ENCODE measurements at regions not wholly inside any gene's neighbourhood (a gene's known extent, or its start where the extent isn't known, plus 50 kb on each side); places are given as distances from the start of the nearest gene placed in this dataset.

DNA sequence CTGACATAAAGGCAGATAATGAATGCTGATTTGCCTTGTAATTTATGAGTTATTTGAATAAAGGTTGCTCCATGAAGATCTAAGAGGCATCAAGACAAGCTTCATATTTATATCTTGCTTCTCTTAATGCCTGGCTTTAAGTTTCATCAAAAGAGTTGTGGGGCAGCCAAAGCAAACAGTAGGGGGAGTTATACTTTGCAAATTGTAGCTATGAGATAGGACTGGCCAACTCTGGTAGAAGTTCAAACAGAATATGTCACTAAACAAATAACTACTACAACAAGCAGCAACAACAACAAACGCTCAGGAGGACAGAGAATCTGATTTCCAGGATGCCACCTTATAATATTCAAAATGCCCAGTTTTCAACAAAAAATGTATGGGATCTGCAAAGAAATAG lies 69.1 kb upstream of the PLAC1 start:
- Histone ChIP-seq H3K27ac (no peak overlapping the region), H3K4me1 (no peaks in the 10 kb centered on the region), H3K9me3 (no peaks in the 10 kb centered on the region), H3K4me3 (no peak overlapping the region), H3K27me3 (no peaks in the 10 kb centered on the region), H3K36me3 (no peaks in the 10 kb centered on the region)
- 60 to 65% methylated on average over 1 of the region's 1 CpG for WGBS, 2 donors
- DNase-seq: no peak
- TF ChIP-seq, protein P1, sequence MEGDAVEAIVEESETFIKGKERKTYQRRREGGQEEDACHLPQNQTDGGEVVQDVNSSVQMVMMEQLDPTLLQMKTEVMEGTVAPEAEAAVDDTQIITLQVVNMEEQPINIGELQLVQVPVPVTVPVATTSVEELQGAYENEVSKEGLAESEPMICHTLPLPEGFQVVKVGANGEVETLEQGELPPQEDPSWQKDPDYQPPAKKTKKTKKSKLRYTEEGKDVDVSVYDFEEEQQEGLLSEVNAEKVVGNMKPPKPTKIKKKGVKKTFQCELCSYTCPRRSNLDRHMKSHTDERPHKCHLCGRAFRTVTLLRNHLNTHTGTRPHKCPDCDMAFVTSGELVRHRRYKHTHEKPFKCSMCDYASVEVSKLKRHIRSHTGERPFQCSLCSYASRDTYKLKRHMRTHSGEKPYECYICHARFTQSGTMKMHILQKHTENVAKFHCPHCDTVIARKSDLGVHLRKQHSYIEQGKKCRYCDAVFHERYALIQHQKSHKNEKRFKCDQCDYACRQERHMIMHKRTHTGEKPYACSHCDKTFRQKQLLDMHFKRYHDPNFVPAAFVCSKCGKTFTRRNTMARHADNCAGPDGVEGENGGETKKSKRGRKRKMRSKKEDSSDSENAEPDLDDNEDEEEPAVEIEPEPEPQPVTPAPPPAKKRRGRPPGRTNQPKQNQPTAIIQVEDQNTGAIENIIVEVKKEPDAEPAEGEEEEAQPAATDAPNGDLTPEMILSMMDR (IDR thresholded peaks at IDR 0.05): no peak
- TF ChIP-seq EP300 (IDR thresholded peaks at IDR 0.05) (no peak), POLR2A (IDR thresholded peaks at IDR 0.05) (no peak), POLR2AphosphoS5 (IDR thresholded peaks at IDR 0.05) (no peak)
- no peak for ATAC-seq (ENCODE audit: low FRiP score in 2 of 2)

DNA sequence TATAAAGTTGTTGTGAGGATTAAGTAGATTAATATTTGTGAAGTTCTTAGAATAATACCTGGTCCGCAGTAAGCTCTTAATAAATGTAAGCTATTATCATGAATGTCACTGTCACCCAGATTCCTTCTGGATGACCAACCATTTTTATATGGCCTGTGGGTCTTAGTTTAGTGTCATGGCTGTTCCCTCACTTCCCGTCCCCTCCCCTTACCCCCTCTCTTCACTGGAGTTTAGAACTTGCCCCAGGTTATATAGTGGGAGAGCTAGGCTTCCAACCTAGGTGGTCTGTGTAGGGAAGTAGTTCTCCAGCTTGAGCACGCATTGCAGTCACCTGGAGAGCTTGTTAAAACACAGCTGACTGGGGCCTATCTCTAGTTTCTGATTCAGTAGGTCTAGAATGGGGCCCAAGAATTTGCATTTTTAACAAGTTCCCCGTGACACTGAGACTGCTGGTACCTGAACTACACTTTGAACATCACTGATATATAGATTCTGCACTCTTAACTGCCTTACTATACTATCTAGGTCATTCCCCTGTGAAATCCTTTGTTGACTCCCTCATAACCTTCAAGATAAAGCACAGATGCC lies 66.9 kb upstream of the PLAC1 start:
- 68 to 90% methylated on average over 4 of the region's 4 CpGs for WGBS, 2 donors
- TF ChIP-seq POLR2AphosphoS5 (IDR thresholded peaks at IDR 0.05) (no peak), EP300 (IDR thresholded peaks at IDR 0.05) (no peak), POLR2A (IDR thresholded peaks at IDR 0.05) (no peak)
- TF ChIP-seq, protein P1 (IDR thresholded peaks at IDR 0.05): no peak

DNA sequence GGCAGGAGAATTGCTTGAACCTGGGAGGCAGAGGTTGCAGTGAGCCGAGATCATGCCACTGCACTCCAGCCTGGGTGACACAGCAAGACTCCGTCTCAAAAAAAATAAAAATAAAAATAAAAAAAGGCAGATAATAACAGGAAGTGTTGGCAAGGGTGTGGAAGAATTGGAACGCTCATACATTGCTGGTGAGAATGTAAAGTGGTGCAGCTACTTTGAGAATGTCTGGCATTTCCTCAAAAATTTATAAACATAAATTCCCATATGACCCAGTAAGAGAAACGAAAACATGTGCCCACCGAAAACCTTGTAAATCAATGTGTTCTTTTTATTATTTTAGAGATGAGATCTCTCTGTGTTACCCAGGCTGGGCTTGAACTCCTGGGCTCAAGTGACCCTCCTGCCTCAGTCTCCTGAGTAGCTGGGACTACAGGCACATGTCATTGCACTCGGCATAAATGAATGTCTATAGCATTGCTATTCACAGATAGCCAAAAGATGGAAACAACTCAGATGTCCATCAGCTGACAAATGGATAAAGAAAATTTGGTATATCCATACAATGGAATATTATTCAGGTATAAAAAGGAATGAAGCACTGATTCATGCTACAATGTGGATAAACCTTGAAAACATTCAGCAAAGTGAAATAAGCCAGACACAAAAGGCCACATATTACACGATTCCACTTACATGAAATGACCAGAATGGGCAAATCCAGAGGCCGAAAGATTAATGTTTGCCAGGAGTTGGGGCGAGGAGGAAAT lies 63.7 kb upstream of the PLAC1 start:
- H3K36me3 ChIP-seq: no peaks in the 10 kb centered on the region
- TF ChIP-seq, protein P1 (IDR thresholded peaks at IDR 0.05): no peak
- TF ChIP-seq EP300 (IDR thresholded peaks at IDR 0.05) (no peak), POLR2A (IDR thresholded peaks at IDR 0.05) (no peak), POLR2AphosphoS5 (IDR thresholded peaks at IDR 0.05) (no peak)
- H3K27me3 ChIP-seq: no peaks in the 10 kb centered on the region
- H3K4me3 ChIP-seq: no peak overlapping the region
- H3K9me3 ChIP-seq: no peaks in the 10 kb centered on the region
- peaks cover 0 to 8% (median 0%) of the 10 kb centered on the region in 4 donors for H3K4me1 ChIP-seq
- no peak overlapping the region for H3K27ac ChIP-seq
- no peak for DNase-seq
- WGBS, 2 donors: 75 to 81% methylated on average over 9 of the region's 9 CpGs
- no peak for ATAC-seq (ENCODE audit: low FRiP score in 2 of 2)

More for the DNA sequence above, 66.9 kb upstream of the PLAC1 start:
- no peak overlapping the region for H3K4me3 ChIP-seq
- H3K36me3 ChIP-seq: no peaks in the 10 kb centered on the region
- H3K4me1 ChIP-seq: no peaks in the 10 kb centered on the region
- no peak overlapping the region for H3K27ac ChIP-seq
- DNase-seq (no peak), ATAC-seq (ENCODE audit: low FRiP score in 2 of 2) (no peak)
- no peaks in the 10 kb centered on the region for H3K9me3 ChIP-seq
- no peaks in the 10 kb centered on the region for H3K27me3 ChIP-seq

DNA sequence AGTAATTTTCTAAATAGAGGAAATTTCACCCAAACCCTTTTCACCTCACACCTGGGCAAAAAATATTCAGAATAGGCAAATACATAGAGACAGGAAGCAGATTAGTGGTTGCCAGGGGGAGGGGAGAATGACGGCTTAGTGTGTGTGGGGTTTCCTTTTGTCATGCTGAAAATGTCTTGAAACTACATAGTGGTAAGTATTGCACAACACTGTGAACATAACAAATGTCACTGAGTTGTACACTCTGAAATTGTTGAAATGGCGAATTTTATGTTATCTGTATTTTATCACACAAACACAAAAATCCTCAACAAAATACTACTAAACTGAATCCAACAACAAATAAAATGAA lies 60.7 kb upstream of the PLAC1 start:
- Histone ChIP-seq H3K4me3 (no peak overlapping the region), H3K4me1 (peaks cover 0 to 8% (median 0%) of the 10 kb centered on the region in 4 donors), H3K9me3 (no peaks in the 10 kb centered on the region), H3K36me3 (no peaks in the 10 kb centered on the region), H3K27ac (peak overlapping the region in 1 of 4 donors; percentile 21), H3K27me3 (no peaks in the 10 kb centered on the region)
- DNase-seq: no peak
- ATAC-seq (ENCODE audit: low FRiP score in 2 of 2): no peak
- TF ChIP-seq EP300 (IDR thresholded peaks at IDR 0.05): no peak
- TF ChIP-seq, protein P1 (IDR thresholded peaks at IDR 0.05): no peak
- no peak for TF ChIP-seq POLR2A (IDR thresholded peaks at IDR 0.05)
- no peak for TF ChIP-seq POLR2AphosphoS5 (IDR thresholded peaks at IDR 0.05)
- 44 to 49% methylated on average over 2 of the region's 2 CpGs for WGBS, 2 donors

Measured in upper lobe of left lung (tissue), 6 donors.